GM21825 (cell line): ENCODE measurements at regions not wholly inside any gene's neighbourhood (a gene's known extent, or its start where the extent isn't known, plus 50 kb on each side); places are given as distances from the start of the nearest gene placed in this dataset.

Experiments
- ATAC-seq: cut with Tn5 transposase; IDR thresholded peaks from one replicate; pipeline ENCODE4 v1.9.1; 2021; ENCODE audit warnings: mild to moderate bottlenecking, moderate library complexity; ENCODE audit not compliant: unreplicated experiment

DNA sequence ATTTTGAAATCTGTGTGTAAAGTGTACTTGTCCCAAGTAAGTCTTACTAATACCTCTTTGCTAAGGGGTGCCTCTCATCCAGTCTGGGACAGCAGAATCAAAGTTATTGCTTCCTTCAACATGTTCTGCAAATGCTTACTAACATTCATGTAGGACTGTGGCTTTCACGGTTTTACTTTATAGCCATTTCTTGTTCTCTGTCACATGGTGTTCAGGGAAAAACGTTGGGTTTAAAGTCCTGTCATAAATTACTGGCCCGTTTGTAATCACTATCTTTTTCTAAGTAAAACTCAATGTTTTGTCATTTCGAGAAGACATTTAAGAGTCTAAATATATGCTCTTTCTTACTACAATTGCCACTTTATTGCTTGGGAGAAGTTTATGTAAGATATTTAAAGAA lies 321.1 kb downstream of the STIM2 start:
- ATAC-seq, result no peak

DNA sequence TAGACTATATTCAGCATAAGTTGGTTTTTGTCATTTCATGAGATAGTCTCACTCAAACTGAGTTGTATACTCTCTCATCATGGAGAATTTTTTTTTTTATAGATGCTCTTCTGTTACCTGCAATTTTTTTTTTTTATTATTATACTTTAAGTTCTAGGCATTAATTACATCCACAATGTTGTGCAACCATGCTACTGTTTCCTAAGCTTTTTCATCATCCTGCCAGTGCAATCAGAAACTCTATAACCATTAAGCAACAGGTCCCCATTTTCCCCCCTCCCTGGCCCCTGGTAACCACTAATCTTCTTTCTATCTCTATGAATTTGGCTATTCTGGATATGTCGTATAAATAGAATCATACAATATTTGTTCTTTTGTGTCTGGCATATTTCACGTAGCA lies 321.6 kb downstream of the STIM2 start:
- no peak for ATAC-seq

DNA sequence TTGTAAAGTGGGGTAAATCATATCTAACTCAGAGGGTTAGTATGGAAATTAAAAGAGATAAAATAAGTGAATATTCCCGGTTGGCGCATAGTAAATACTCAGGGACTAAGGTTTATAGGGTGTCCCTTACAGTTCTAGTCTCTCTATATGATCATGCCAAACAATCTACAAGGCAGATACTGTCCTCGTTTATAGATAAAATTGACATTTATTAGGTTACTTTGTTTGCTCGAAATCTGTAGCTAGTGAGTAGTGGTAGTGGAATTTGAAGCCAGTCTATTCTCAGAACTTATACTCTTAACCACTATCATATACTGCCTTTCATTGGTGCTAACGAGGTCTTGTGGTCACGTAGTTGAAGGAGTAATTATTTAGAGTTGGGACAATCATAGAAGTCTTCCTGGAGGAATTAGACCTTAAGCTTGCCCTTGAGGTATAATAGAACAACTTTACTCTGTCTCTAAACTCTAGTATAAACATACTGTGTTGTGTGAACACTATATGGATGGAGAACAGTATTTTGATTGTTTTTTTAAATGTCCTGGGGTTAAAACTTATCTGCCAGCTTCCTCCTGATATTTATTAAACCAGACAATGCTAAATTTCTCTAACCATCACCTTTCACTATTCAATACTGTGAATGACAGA lies 324.0 kb downstream of the STIM2 start:
- no peak for ATAC-seq

DNA sequence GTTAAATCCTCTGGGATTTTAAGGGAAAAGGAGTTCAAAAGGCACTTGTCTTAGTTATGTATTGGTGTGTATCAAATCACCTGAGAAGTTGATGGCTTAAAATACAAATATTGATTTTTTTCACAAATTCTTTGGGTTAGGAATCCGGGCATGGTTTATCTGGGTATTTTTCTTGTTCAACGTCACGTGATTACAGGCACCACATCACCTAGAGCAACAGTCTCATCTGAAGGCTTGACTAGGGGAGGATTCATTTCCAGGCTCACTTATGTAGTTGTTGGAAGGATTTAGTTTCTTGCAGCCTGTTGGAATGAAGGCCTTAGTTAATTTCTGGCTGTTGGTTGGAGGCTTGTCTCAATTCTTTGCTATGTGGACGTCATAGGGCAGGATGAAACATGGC lies 326.1 kb downstream of the STIM2 start:
- no peak for ATAC-seq

DNA sequence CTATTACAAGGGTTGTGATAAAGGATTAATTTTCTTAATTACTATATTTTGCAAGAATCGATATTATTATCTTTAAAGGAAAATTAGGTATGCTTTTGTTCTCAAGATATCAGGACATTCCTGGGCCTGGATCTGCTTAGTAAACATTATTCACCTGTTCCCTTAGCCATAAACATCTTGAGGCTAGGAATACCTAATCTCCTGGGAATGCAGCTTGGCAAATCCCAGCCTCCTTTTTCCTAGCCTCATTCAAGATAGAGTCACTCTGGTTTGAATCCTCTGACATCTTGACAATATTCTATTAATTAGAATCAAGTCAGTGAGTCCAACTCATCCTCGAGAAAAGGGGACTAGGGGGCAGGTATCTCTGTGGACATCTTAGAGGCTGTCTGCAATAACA lies 327.1 kb downstream of the STIM2 start:
- no peak for ATAC-seq

DNA sequence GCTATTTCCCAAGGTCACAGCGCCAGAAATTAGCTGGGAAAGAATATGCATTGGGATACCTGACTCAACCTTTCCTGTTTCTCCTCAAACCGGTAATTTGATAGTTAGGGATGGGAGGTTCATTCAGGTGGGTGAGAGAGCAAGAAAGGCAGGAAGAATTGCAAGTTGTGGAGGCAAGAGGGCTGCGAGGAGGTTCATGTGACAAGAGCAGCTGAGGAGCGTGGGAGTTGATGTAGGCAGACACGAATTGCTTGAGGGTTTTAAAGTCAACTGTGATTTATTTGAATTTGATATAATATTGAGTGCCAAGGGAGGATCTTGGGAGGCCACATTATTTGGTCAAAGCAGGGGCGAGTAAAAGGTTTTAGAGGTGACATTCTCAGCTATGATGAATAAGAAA lies 329.0 kb downstream of the STIM2 start:
- no peak for ATAC-seq

DNA sequence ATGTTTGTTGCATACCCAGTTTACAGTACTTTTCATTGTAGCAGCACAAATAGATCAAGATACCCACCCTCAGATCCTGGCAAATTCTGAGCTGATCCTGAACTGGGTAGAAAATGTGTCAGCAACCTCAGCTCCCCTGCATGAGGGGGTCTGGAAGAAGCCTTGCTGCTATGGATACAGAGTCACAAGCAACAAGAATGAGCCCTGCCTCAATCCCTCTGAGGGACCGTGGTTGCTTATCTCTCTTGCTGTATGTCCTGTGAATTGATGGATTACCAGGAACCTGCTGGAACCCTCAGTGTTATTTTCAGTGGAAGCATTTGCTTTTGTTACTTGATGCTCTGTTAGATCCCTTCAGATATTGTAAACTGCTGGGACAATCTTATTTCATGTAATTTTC lies 331.0 kb downstream of the STIM2 start:
- no peak for ATAC-seq

DNA sequence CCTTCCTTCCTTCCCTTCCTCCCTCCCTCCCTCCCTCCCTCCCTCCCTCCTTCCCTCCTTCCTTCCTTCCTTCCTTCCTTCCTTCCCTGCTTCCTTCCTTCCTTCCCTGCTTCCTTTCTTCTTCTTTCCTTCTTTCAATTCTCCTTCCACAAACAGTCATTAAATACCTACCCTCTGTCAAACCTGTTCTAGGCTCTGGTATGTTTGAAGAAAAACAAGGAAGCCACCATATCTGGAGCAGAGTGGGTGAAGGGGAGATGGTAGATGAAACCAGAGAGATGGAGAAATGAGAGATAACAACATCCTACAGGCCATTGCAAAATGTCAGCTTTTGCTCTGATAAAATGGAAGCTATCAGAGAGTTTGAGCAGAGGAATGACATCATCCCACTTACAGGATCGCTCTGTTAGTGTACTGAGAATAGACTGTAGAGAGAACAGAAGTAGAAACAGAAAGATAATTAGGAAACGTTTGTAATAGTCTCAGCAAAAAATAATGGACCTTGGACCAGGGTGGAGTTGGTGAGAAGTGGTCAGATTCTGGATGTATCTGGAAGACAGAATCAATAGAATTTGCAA lies 334.0 kb downstream of the STIM2 start:
- ATAC-seq, result no peak

DNA sequence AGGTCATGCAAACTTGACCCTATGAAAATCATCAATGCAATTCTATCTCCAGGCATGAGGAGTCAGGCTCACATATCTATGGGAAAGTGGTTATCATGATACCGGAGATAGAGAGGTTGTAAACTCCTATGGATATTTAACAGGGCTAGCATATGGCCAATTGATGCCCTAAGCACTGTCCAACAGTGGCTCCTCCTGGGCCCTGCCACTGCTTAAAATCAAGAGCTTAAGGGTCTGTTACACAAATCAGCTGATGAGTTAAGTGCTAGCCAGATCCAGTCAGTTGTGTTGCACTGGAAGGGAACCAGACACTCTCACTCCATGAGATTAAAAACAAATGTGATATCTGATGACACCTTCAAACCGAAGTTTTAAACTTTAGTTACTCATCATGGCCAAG lies 337.6 kb downstream of the STIM2 start:
- no peak for ATAC-seq

DNA sequence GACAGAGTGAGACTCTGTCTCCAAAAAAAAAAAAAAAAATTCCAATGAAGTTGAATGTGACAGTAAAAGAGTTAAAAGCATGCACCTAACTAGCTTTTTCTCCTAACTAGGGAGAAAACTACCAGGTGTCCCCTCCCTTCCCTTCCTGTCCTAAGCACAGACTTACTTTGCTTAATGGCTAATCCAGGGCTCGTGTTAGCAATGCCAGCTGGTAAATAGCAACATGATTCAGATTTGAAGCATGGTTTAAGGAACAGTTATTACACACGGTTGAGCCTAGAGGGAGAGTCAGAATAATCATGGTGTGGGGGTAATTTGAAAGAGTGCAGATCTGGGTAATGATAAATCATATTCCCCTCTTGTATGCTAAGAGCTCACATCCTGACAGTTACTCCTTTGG lies 338.3 kb downstream of the STIM2 start:
- no peak for ATAC-seq

DNA sequence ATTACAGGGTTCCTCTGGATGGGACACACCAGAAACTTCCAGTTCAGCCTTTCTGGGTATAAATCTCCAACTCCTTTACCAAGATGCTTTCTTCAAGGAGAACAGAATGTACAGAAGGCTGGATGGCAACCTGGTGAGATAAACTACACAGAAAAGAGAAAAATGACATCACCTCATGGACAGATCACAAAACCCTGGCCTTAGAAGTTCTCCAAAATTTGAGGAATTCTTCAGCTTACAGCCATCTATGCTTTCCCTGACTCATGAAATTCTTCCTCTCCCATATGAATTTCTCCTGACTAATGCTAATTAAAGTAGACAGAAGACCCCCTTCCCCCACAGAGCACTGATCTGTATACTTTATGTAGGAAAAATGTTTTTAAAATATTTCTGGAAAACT lies 345.4 kb downstream of the STIM2 start:
- ATAC-seq, result no peak

DNA sequence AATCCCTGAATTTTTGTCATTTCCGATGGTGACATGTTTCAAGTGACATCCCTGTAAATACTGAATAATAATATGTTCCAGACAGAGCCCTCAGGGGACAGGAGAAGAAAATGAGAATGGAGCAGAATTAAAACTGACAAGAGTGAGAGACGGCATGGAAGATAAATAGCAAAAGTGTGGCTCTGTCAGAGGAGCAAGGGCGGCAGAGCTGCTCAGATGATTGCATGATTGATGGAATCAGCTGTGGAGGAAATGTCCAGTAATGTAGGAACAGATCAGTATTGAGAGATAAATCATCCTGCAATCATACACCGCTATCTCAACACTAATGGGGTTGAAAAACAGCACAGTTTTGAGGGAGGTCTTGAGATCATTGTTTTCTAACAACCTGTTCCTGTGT lies 350.3 kb downstream of the STIM2 start:
- ATAC-seq, result no peak

DNA sequence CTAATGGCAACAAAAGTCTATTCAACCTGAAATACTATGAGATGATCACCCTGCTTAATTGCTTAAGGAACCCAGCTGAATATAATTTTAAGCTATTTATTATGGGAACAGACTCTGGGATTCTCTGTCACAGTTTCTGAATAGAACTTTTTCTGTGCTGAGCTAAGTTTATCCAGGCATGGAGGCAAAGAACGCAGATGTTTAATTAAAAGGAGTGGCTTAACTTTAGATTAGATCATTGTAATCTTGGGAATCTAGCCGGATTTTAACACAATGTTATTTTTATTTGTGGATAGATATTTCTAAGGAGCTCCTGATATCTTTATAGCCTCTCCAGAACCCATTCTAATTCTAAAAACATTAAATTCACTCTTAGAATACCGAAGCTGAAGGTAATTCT lies 353.4 kb downstream of the STIM2 start:
- ATAC-seq, result no peak

DNA sequence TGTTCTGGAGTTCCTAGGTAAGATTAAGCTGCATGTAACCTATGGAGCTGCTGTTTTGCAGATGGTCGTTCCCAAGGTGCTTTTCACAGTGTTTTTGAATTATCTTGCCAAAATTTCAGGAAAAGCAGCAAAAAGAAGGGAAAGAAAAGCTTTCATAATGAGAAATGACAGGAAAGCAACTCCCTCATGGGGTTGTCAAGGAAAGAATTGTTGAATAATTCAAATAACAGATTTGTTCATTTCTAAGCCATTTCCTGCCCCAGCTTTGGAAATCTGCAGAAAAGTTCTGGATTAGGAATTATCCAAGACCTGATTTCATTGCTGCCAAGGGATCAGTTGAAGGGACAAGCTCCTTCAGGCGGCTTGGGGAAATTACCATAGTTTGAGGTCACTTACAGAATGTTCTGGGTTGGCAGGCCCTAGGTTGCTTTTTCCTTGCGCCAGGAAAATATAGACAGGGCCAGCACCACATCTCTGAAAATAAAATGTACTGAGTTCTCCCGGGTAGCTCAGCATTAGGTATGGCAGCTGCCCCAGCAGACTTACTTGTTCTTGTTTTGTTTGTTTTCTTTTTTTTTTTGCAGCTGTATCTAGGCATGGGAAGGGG lies 354.7 kb downstream of the STIM2 start:
- no peak for ATAC-seq

DNA sequence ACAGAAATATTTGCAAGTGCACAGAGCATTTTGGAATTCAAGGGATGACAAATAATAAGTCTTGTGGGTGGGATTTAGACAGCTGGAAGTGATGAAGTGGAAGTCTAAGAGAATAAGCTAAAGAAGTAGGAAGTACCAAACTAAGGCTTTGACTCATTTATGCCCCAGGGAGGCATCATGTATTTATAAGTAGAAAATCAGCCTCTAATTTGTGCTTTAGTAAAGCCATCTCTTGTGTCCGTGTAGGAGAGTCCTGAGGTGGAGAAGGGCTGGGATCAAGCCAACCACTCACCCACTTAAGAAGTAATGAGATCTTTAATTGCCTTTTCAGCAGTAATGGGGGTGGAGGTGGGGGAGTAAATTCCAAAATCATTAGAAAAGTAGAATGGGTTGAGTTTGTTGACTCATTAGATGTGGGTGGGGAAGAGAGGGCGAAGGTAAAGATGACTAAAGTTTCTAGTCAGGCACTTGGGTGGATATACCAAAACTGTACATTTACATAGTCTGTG lies 356.7 kb downstream of the STIM2 start:
- no peak for ATAC-seq

DNA sequence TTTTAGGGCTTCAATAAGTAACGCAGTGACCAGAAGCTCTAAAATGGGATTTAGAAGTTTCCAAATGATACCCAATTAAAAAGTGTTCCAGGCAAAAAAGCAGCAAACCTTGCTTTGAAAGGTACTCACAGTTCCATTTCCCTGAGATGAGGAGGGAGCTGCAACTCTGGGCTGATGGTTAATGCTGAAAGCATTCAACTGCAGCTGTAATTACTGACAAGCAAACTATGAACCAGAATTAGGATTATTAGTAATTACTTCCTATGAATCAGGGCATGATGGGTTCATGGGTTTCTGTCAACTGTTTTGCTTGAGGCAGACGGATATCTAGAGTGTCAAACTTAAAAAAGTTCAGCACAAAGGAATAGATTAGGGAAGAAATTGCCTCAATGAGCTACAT lies 357.4 kb downstream of the STIM2 start:
- ATAC-seq, result no peak

DNA sequence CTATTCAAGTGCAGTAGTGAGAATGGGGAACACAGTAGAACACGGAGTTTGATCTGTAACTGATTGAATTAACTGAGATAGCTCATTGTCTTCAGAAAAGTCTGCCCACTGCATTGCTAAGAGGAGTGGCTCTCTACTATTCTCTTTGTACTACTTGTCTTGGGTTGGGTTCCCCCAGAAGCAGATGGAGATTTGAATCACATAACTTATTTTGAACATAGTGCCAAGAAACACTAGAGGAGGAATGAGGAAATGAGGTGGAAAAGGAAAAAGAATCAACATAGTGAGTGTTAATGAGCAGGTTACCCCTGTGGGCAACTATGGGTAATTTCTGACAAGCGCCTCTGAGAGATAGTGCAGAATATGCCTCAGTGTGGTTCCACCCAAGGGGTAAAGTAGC lies 362.7 kb downstream of the STIM2 start:
- ATAC-seq, result no peak

DNA sequence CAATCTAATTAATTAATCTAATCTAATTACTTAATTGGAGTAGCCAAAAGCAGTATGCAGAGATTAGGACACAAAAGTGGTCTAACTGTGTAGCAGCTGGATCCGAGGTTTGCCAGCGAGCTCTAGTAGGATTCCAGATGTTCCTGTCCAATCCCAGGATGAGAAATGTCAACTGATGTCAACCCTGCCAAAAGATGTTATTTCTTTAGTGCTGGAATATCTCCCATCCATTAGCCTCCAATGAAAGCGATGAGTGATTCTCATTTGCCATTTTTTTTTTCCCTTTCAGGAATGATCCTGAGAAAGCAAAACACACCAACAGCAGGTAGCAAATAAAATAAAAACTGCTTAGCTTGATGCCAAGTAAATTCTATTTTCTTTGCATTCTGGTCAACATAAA lies 372.9 kb downstream of the STIM2 start:
- ATAC-seq, result no peak

DNA sequence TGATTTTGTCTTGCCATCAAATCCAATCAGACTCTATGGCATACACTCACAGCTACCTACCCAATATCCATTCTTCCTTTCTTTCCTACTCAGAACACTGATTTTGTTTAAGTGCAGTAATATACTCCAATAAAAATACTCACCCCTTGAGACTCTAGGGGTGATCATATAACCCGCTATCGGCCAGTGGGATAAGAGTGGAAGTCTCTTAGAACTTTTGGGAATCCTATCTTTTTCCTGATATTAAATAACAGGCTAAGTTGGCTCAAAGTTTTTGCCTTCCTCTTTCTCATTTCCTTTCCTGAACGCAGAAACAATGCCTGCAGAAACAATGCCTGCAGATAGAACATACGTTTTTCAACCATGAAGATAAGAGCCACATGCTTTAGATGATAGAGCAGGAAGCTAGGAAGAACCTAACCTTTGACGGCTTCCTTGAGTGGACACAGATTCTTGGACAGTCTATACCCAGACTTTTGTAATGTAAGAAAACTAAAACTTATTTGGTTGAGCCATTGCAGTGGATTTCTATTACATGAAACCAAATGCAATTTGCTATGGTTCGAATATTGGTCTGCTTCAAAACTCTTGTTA lies 373.8 kb downstream of the STIM2 start:
- ATAC-seq, result no peak

DNA sequence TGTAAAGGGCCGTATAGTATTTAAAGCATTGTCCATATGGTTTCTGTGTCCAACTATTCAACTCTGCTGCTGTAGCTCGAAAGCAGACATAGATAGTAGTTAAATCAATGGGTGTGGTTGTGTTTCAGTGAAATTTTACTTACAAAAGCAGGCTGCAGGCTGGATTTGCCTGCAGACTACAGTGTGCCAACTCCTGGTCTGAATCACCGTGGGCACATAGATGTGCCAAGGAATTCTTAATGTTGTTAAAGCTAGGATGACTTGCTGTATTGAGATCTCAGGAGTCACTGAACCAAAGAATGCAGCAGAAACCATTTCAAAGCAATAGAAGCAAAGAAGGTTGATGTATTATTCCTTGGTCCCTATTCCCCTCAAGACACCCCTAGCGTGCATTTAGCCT lies 379.0 kb downstream of the STIM2 start:
- no peak for ATAC-seq

DNA sequence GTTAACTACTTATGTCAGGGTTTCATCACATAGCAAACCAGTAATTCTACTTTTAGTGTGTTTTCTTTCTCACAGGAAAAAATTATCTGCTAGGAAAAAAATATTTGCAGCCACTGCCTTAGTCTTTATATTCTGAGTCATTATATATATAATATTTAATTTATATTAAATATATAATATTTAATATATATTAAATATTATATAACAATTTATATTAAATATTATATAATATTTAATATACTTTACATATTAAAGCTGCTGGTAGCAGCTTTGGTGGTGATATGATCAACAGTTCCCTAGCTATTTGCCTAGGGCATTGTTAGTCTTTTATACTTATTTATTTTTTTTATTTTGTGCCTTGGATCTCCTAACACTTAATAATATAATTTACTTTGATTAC lies 381.6 kb downstream of the STIM2 start:
- no peak for ATAC-seq

DNA sequence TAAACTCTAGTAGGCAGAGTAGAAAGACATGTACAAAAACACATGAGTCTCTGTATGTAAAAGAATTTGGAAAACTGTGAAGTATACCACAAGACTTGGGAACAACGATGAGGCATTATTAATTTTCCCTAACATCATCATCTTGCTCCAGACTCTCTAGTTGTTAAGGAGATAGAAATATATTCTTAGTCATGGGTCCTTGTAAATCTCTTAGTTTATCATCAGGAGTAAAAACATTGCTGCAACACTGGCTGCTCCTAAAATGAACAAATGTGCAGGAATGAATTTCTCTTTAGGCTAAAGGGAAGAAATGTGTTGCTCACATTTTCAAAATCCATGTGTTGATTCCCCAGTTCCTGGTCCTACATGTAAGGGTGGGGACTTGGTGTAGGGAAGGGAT lies 384.6 kb downstream of the STIM2 start:
- ATAC-seq, result no peak
